ENCODE measurements at regions not wholly inside any gene's neighbourhood (a gene's known extent, or its start where the extent isn't known, plus 50 kb on each side); places are given as distances from the start of the nearest gene placed in this dataset.

DNA sequence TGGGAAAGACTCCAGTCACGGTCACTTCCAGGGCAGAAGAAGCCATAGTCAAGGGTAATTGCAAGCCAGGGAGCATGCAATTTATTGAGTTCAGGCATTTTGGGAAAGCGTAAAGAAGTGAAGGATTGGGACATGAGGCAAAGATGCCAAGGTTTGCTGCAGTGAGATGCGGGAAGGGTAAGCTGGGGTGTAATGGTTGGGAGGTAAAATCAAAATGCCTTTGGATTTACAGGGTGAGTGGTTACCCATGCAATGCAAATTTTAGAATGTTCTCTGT is 167.5 kb downstream of the BRMS1L start:
- H3K27ac ChIP-seq: no peak overlapping the region
- TF ChIP-seq, protein P1, sequence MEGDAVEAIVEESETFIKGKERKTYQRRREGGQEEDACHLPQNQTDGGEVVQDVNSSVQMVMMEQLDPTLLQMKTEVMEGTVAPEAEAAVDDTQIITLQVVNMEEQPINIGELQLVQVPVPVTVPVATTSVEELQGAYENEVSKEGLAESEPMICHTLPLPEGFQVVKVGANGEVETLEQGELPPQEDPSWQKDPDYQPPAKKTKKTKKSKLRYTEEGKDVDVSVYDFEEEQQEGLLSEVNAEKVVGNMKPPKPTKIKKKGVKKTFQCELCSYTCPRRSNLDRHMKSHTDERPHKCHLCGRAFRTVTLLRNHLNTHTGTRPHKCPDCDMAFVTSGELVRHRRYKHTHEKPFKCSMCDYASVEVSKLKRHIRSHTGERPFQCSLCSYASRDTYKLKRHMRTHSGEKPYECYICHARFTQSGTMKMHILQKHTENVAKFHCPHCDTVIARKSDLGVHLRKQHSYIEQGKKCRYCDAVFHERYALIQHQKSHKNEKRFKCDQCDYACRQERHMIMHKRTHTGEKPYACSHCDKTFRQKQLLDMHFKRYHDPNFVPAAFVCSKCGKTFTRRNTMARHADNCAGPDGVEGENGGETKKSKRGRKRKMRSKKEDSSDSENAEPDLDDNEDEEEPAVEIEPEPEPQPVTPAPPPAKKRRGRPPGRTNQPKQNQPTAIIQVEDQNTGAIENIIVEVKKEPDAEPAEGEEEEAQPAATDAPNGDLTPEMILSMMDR (IDR thresholded peaks at IDR 0.05): no peak
- TF ChIP-seq POLR2AphosphoS5 (IDR thresholded peaks at IDR 0.05) (no peak), POLR2A (IDR thresholded peaks at IDR 0.05) (no peak)
- WGBS: 99% methylated on average over 3 of the region's 3 CpGs

GRCh38 chr14:35992816-35993683 is 166.9 kb downstream of the BRMS1L start:
- intact Hi-C loops (cut with DNase I): no loop called here
- DNase-seq (ENCODE audit: low spot score): no peak
- H3K9me3 ChIP-seq: no peaks in the 10 kb centered on the region
- no peaks in the 10 kb centered on the region for H3K36me3 ChIP-seq
- no peak overlapping the region for H3K4me3 ChIP-seq
- H3K4me1 ChIP-seq (replicated peaks): no peaks in the 10 kb centered on the region
- no peaks in the 10 kb centered on the region for H3K27me3 ChIP-seq (replicated peaks; ENCODE audit: insufficient read depth)
- WGBS: 93% methylated on average over 5 of the region's 5 CpGs
- no peak overlapping the region for H3K27ac ChIP-seq
- no peak for TF ChIP-seq POLR2A (IDR thresholded peaks at IDR 0.05)

More for the DNA sequence above, 167.5 kb downstream of the BRMS1L start:
- Histone ChIP-seq H3K27me3 (replicated peaks; ENCODE audit: insufficient read depth) (no peaks in the 10 kb centered on the region), H3K9me3 (no peaks in the 10 kb centered on the region), H3K4me3 (no peak overlapping the region), H3K36me3 (no peaks in the 10 kb centered on the region), H3K4me1 (replicated peaks) (no peaks in the 10 kb centered on the region)
- intact Hi-C loops (cut with DNase I): no loop called here
- DNase-seq (ENCODE audit: low spot score): no peak

DNA sequence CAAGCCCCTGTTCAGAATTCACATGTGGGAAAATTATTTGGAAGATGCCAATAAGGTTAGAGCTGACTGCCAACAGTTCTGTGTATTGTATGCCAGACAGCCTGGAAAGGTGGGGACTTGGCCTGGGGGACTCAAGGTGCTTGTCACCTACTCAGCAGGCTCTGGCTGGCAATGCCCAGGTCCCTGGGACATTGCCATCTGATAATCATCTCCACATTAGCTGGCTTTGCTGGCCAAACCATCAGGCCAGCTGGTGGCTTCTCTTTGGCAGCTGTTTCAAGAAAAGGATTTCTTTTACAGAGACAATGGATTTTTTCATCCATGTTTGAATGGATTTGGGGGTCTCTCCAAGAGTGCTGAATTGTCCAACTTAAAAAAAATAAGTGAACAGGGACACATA is 165.2 kb downstream of the BRMS1L start:
- DNase-seq (ENCODE audit: low spot score): no peak
- no peaks in the 10 kb centered on the region for H3K36me3 ChIP-seq
- TF ChIP-seq POLR2A (IDR thresholded peaks at IDR 0.05) (no peak), POLR2AphosphoS5 (IDR thresholded peaks at IDR 0.05) (no peak)
- TF ChIP-seq, protein P1 (IDR thresholded peaks at IDR 0.05): no peak
- H3K9me3 ChIP-seq: no peaks in the 10 kb centered on the region
- intact Hi-C loops (cut with DNase I): no loop called here
- H3K27ac ChIP-seq: no peak overlapping the region
- H3K4me1 ChIP-seq (replicated peaks): no peaks in the 10 kb centered on the region
- H3K4me3 ChIP-seq: no peak overlapping the region
- H3K27me3 ChIP-seq (replicated peaks; ENCODE audit: insufficient read depth): no peaks in the 10 kb centered on the region

DNA sequence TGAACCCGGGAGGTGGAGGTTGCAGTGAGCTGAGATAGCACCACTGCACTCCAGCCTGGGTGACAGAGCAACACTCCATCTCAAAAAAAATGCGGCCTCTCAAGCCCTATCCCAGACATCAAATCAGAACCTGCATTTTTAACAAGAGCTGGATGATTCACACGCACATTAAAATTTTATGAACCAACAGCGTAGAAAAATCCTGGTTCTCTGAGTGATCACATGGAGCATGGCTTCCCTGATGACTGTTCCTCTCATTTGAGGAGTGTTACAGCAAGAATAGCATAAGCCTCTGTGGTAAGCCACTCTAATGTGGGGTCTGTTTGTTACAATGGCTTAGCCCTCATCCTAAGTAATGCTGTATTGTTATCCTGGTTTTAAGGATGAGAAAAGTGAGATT is 163.6 kb downstream of the BRMS1L start:
- Histone ChIP-seq H3K4me3 (no peak overlapping the region), H3K4me1 (replicated peaks) (no peaks in the 10 kb centered on the region), H3K27me3 (replicated peaks; ENCODE audit: insufficient read depth) (no peaks in the 10 kb centered on the region), H3K36me3 (no peaks in the 10 kb centered on the region), H3K27ac (no peak overlapping the region), H3K9me3 (no peaks in the 10 kb centered on the region)
- DNase-seq (ENCODE audit: low spot score): no peak
- intact Hi-C loops (cut with DNase I): no loop called here
- TF ChIP-seq, protein P1 (IDR thresholded peaks at IDR 0.05): no peak
- TF ChIP-seq POLR2A (IDR thresholded peaks at IDR 0.05): no peak
- TF ChIP-seq POLR2AphosphoS5 (IDR thresholded peaks at IDR 0.05): no peak
- WGBS: 93% methylated on average over 4 of the region's 4 CpGs

DNA sequence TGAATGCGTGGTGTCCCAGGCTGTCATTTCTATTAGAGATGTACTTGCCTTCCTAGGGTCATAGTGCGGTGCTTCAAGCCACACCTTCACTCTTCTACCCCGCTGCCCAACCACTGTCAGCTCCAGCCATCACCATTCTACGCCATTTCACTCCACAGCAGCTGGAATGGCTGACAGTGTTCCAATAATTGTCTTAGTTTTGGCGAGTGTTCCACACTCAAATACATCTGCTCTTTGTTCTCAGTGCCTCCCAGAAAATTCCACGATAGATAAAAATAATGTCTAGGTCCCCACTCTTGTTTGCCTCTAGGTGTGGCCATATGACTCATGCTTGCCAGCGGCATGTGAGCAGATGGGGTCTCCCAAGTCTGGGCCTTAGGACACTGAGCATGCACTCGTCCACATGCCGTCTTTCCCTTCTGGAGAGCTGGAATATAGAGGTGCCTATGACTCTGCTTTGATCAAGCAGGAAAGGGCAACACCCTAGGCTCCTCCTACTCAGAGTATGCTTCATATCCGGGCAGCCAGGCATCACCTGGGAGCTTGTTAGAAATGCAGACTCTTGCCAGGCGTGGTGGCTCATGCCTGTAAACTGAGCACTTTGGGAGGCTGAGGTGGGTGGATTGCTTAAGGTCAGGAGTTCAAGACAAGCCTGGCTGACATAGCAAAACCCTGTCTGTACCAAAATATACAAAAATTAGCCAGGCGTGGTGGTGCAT is 163.0 kb downstream of the BRMS1L start:
- H3K27ac ChIP-seq: no peak overlapping the region
- H3K36me3 ChIP-seq: no peaks in the 10 kb centered on the region
- no peak overlapping the region for H3K4me3 ChIP-seq
- no peak for TF ChIP-seq POLR2AphosphoS5 (IDR thresholded peaks at IDR 0.05)
- TF ChIP-seq POLR2A (IDR thresholded peaks at IDR 0.05): no peak
- TF ChIP-seq, protein P1 (IDR thresholded peaks at IDR 0.05): no peak
- no peaks in the 10 kb centered on the region for H3K27me3 ChIP-seq (replicated peaks; ENCODE audit: insufficient read depth)
- intact Hi-C loops (cut with DNase I): no loop called here
- no peak for DNase-seq (ENCODE audit: low spot score)
- H3K9me3 ChIP-seq: no peaks in the 10 kb centered on the region
- no peaks in the 10 kb centered on the region for H3K4me1 ChIP-seq (replicated peaks)
- 83% methylated on average over 12 of the region's 12 CpGs for WGBS

Measured in prostate gland (tissue), 2 donors.